Lower leg skin (tissue), 4 donors: ENCODE measurements at regions not wholly inside any gene's neighbourhood (a gene's known extent, or its start where the extent isn't known, plus 50 kb on each side); places are given as distances from the start of the nearest gene placed in this dataset.

Experiments used
- DNase-seq, 2 donors: peaks; one replicate each; pipeline ENCODE4 v3.0.0-alpha.2; 2019; ENCODE audit warnings: low spot score in 2 of 2
- H3K4me3 ChIP-seq: fragments of 200-600 bp; sonication (generic); 2 replicates; pipeline ENCODE4 v1.5.1; 2017; ENCODE audit warnings: mild to moderate bottlenecking, low read depth; ENCODE audit not compliant: poor library complexity, severe bottlenecking
- CTCF ChIP-seq, 3 donors: fragments of 450-650 bp; IDR thresholded peaks; one replicate each; pipeline ENCODE4 v1.5.1; 2016; ENCODE audit warnings: antibody characterized with exemption in 3 of 3, mild to moderate bottlenecking in 3 of 3, moderate library complexity in 2 of 3
- POLR2A ChIP-seq, 2 donors: fragments of 450-650 bp; IDR thresholded peaks; one replicate each; pipeline ENCODE4 v1.6.1; 2016 to 2017; ENCODE audit warnings: antibody characterized with exemption in 2 of 2, mild to moderate bottlenecking in 1 of 2, moderate library complexity in 1 of 2
- WGBS, 2 donors: methylation state at CpG; one replicate each; pipeline ENCODE4 v1.1.5; 2018; 5-methylcytosine and 5-hydroxymethylcytosine counted together
- intact Hi-C: fragments of 100-400 bp; cut with DNase I; formaldehyde crosslinking; loops from one replicate; pipeline ENCODE4 v1.15.0; 2023; ENCODE audit warnings: low total_unique reads

GRCh38 chr11:59267196-59267595 lies 54.5 kb upstream of the MPEG1 start:
- TF ChIP-seq CTCF (IDR thresholded peaks at IDR 0.05): no peak
- no peak for TF ChIP-seq POLR2A (IDR thresholded peaks at IDR 0.05)
- no peak for DNase-seq
- WGBS, 2 donors: 52 to 64% methylated on average over 4 of the region's 4 CpGs
- no peak overlapping the region for H3K4me3 ChIP-seq
- intact Hi-C loops: no loop called here

GRCh38 chr11:59266491-59266890 lies 53.8 kb upstream of the MPEG1 start:
- no peak for DNase-seq
- intact Hi-C loops: no loop called here
- WGBS, 2 donors: 58 to 76% methylated on average over 4 of the region's 4 CpGs
- no peak for TF ChIP-seq CTCF (IDR thresholded peaks at IDR 0.05)
- TF ChIP-seq POLR2A (IDR thresholded peaks at IDR 0.05): no peak
- H3K4me3 ChIP-seq: no peak overlapping the region

GRCh38 chr11:59265735-59266134 lies 53.0 kb upstream of the MPEG1 start:
- TF ChIP-seq POLR2A (IDR thresholded peaks at IDR 0.05) (no peak), CTCF (IDR thresholded peaks at IDR 0.05) (no peak)
- DNase-seq: no peak
- intact Hi-C loops: no loop called here
- 83% methylated on average over 1 of the region's 1 CpG for WGBS, 2 donors
- H3K4me3 ChIP-seq: no peak overlapping the region

GRCh38 chr11:59264736-59265135 lies 52.0 kb upstream of the MPEG1 start:
- WGBS, 2 donors: 83 to 86% methylated on average over 7 to 8 of the region's 8 CpGs
- H3K4me3 ChIP-seq: no peak overlapping the region
- intact Hi-C loops: no loop called here
- no peak for TF ChIP-seq CTCF (IDR thresholded peaks at IDR 0.05)
- TF ChIP-seq POLR2A (IDR thresholded peaks at IDR 0.05): no peak
- no peak for DNase-seq

- no peak for DNase-seq
- intact Hi-C loops: no loop called here
- no peak overlapping the region for H3K4me3 ChIP-seq
- TF ChIP-seq CTCF (IDR thresholded peaks at IDR 0.05) (no peak), POLR2A (IDR thresholded peaks at IDR 0.05) (no peak)
- WGBS, 2 donors: 90 to 94% methylated on average over 7 of the region's 9 CpGs
Observed at GRCh38 chr11:59263225-59263894, 50.6 kb upstream of the MPEG1 start.
